HG02981 (cell line): ENCODE measurements at regions not wholly inside any gene's neighbourhood (a gene's known extent, or its start where the extent isn't known, plus 50 kb on each side); places are given as distances from the start of the nearest gene placed in this dataset.

ENCODE experiments used
- ATAC-seq: cut with Tn5 transposase; IDR thresholded peaks from one replicate; pipeline ENCODE4 v1.9.1; 2021; ENCODE audit warnings: mild to moderate bottlenecking, moderate library complexity; ENCODE audit not compliant: unreplicated experiment

- ATAC-seq, result no peak
Measured at GRCh38 chr6:40340957-40341356, 246.2 kb downstream of the LRFN2 start.

- ATAC-seq, result no peak
Measured at GRCh38 chr6:40340196-40340595, 247.0 kb downstream of the LRFN2 start.

- ATAC-seq, result no peak
Measured at GRCh38 chr6:40338306-40338705, 248.9 kb downstream of the LRFN2 start.

GRCh38 chr6:40336940-40337760 is 250.0 kb downstream of the LRFN2 start:
- no peak for ATAC-seq

GRCh38 chr6:40336296-40336695 is 250.9 kb downstream of the LRFN2 start:
- ATAC-seq, result no peak

- no peak for ATAC-seq
Measured at GRCh38 chr6:40334496-40335270, 252.5 kb downstream of the LRFN2 start.

GRCh38 chr6:40331545-40331944 is 255.6 kb downstream of the LRFN2 start:
- no peak for ATAC-seq

GRCh38 chr6:40330301-40330721 is 256.9 kb downstream of the LRFN2 start:
- no peak for ATAC-seq

- ATAC-seq, result no peak
Measured at GRCh38 chr6:40328986-40329545, 258.1 kb downstream of the LRFN2 start.

GRCh38 chr6:40328386-40328985 is 258.7 kb downstream of the LRFN2 start:
- no peak for ATAC-seq

GRCh38 chr6:40326714-40327421 is 260.3 kb downstream of the LRFN2 start:
- no peak for ATAC-seq

GRCh38 chr6:40325791-40326190 is 261.4 kb downstream of the LRFN2 start:
- no peak for ATAC-seq

GRCh38 chr6:40325041-40325440 is 262.1 kb downstream of the LRFN2 start:
- no peak for ATAC-seq

- no peak for ATAC-seq
Measured at GRCh38 chr6:40323881-40324634, 263.1 kb downstream of the LRFN2 start.

- no peak for ATAC-seq
Measured at GRCh38 chr6:40322336-40322735, 264.8 kb downstream of the LRFN2 start.

- ATAC-seq, result no peak
Measured at GRCh38 chr6:40321616-40322015, 265.5 kb downstream of the LRFN2 start.

- no peak for ATAC-seq
Measured at GRCh38 chr6:40320947-40321346, 266.2 kb downstream of the LRFN2 start.

- ATAC-seq, result no peak
Measured at GRCh38 chr6:40320441-40320840, 266.7 kb downstream of the LRFN2 start.

GRCh38 chr6:40319124-40319523 is 268.0 kb downstream of the LRFN2 start:
- no peak for ATAC-seq

GRCh38 chr6:40315060-40315459 is 272.1 kb downstream of the LRFN2 start:
- ATAC-seq, result no peak
